NCI-H146 treated with DMSO at 0.1 percent for 48 hours (cell line): ENCODE measurements at regions not wholly inside any gene's neighbourhood (a gene's known extent, or its start where the extent isn't known, plus 50 kb on each side); places are given as distances from the start of the nearest gene placed in this dataset.
"Not testable (repeated sequence)": the region's sequence is repeated elsewhere in the genome, so short reads cannot be mapped to it uniquely, and the experiment has no call there.

ENCODE experiments used
- DNase-seq: peaks from one replicate; lab custom pipeline; 2025; ENCODE audit not compliant: unreplicated experiment; lab: John Stamatoyannopoulos, UW

DNA sequence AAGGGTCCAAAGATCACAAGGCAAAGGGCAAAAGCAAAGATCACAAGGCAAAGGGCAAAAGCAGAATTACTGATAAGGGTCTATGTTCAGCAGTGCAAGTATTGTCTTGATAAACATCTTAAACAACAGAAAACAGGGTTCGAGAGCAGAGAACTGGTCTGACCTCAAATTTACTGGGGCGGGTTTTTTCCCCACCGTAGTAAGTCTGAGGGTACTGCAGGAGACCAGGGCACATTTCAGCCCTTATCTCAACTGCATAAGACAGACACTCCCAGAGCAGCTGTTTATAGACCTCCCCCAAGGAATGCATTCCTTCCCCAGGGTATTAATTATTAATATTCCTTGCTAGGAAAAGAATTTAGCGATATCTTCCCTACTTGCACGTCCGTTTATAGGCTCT lies 61.3 kb downstream of the ZNF860 start:
- DNase-seq: not testable (repeated sequence)

DNA sequence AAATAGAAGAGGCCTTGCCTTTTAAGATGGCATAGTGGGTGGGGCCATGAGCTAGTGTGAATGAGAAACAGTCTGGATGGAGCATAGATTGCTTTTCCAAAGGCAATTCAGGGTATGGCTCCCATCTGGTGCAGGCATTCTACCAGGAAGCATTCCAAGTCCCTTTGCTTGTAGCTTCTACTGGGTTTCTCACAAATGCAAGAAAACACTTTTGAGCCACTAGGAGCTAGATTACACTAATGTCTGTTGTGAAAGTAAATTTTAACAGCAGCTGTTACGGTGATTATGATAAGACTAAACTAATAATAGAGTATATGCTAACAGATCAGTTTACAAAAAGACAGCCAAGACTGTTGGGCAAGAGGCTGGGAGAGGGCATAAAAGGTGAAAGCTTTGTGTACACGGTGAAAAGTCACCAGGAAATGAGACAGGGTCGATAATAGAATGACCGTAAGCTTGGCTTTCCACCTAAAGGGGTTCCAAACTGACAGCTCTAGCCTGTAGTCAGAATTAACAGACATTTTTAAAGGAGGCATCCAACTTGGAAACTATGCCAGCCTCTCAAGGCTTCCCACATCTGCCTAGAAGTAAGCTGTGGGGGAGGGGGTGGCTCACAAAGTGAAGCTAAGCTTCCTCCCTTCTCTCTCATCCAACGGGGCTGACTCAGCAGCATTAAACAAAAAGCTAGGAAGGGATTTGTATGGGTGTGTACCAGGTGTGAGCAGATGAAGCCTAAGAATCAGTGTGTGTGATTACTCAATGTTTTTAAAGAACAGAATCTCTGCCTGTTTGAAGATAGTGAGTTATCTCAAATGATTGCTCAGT lies 61.1 kb upstream of the GPD1L start:
- DNase-seq: peak; percentile 70

DNA sequence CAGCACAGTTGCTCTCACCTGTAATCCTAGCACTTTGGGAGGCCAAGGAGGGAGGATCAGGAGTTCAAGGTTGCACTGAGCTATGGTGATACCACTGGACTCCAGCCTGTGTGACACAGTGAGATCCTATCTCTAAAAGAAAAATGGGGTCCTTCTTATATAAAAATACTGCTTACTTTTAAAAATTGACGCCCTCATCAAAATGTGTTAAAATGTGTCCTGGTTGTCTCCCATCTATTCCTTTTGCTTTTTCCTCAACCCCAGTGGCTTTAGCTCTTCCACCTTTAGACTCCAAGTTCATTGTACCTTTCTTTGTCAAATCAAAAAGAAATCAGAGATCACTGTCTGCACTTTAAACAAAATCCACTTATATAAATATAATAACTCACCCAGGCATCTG lies 60.3 kb upstream of the GPD1L start:
- DNase-seq: no peak

DNA sequence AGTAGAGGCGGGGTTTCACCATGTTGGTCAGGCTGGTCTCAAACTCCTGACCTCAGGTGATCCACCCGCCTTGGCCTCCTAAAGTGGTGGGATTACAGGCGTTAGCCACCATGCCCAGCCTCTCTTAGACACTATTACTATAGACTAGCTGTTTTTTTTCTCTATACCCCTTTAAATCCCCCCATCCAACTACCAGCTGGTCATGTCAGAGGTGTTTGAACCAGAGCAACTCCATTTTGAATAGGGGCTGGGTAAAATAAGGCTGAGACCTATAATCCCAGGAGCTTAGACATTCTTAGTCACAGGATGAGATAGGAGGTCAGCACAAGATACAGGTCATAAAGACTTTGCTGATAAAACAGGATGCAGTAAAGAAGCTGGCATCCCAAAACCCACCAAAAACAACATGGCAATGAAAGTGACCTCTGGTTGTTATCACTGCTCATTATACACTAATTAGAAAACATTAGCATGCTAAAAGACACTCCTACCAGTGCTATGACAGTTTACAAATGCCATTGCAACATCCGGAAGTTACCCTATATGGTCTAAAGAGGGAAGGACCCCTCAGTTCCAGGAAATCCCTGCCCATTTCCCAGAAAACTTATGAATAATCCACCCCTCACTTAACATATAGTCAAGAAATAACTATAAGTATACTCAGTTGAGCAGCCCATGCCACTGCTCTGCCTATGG lies 57.8 kb upstream of the GPD1L start:
- no peak for DNase-seq

DNA sequence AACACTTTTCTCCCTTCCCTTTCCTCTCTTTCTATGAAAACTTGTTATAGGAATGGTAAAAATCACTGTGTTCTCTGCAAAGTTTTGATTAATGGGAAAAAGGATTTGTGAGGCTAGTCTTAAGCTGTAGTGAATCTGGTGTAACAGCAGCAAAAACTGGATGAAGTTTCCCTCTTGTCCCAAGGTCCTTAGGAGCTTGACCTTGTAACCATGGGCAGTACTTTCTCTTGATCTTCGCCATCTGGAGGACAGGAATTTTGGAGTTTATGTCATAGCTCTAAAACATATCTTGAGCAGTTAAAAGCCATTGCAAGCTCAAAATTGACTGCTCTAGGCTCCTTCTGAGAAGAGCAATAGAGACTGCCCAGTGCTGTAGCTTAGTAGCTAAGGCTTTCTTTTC lies 56.5 kb upstream of the GPD1L start:
- DNase-seq: no peak

DNA sequence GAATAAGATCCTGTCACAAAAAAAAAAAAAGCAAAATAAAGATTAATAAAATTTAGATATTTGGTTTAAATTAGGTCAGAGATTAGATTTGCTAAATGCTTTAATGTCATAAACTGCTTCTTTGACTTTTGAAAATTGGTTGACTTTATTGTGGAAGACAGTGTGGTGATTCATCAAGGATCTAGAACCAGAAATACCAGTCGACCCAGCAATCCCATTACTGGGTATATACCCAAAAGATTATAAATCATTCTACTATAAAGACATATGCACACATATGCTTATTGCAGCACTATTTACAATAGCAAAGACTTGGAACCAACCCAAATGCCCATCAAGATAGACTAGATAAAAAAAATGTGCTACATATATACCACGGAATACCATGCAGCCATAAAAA lies 54.2 kb upstream of the GPD1L start:
- not testable (repeated sequence) for DNase-seq

DNA sequence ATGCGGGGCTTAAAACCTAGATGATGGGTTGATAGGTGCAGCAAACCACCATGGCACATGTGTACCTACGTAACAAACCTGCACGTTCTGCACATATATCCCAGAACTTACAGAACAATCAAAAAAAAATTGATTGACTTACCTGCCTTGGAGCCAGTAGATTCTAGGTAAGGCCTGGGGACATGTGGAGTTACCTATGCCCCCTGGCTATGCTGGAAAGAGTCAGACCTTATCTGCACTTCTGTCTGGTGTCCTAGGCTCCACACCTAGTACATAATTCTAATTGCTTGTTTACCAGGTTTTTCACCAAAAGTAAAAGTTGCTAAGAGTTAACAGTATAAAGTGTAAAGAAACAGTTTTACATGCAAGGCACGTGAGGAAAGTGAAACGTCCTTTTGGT lies 53.6 kb upstream of the GPD1L start:
- DNase-seq: not testable (repeated sequence)

DNA sequence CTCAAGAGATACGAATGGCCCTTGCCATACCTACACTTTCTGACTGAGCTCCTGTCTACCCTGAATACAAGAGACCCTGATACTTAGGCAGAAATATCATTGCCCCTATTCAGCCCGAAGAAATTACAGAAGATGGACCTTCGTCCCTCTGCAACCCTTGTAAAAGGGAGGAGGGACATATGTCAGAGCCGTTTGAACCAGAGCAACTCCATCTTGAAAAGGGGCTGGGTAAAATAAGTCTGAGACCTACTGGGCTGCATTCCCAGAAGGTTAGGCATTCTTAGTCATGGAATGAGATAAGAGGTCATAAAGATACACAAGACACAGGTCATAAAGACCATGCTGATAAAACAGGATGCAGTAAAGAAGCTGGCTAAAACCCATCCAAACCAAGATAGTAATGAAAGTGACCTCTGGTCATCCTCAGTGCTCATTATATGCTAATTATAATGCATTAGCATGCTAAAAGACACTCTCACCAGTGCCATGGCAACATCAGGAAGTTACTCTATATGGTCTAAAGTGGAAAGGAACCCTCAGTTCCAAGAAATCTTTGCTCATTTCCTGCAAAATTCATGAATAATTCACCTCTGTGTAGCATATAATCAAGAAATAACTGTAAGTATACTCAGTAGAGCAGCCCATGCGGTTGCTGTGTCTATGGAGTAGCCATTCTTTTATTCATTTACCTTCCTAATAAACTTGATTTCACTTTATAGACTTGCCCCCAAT lies 49.7 kb upstream of the GPD1L start:
- DNase-seq: no peak
